DOHH2 (cell line): ENCODE measurements at regions not wholly inside any gene's neighbourhood (a gene's known extent, or its start where the extent isn't known, plus 50 kb on each side); places are given as distances from the start of the nearest gene placed in this dataset.

Source experiments
- H3F3A ChIP-seq: fragments of 200-600 bp; sonication (generic), shearing (Covaris generic); 2 replicates; pipeline ENCODE4 v1.6.0; 2016; ENCODE audit warnings: antibody characterized with exemption, mild to moderate bottlenecking; ENCODE audit not compliant: control insufficient read depth, insufficient read depth
- H3K27ac ChIP-seq: fragments of 200-600 bp; sonication (generic); 2 replicates; pipeline ENCODE4 v1.5.1; 2014; ENCODE audit warnings: low read depth, mild to moderate bottlenecking, low read length, moderate library complexity
- H3K27me3 ChIP-seq: fragments of 200-600 bp; sonication (generic); 2 replicates; pipeline ENCODE4 v1.6.1; 2014; ENCODE audit warnings: mild to moderate bottlenecking, low read length, mixed read lengths; ENCODE audit not compliant: control insufficient read depth
- H3K36me3 ChIP-seq: fragments of 200-600 bp; sonication (generic); 2 replicates; pipeline ENCODE4 v1.6.1; 2014; ENCODE audit warnings: mild to moderate bottlenecking, low read length, moderate library complexity, mixed read lengths; ENCODE audit not compliant: control insufficient read depth
- H3K4me1 ChIP-seq: fragments of 200-600 bp; sonication (generic); 2 replicates; pipeline ENCODE4 v1.6.1; 2014; ENCODE audit warnings: mild to moderate bottlenecking, low read length, mixed read lengths; ENCODE audit not compliant: control insufficient read depth
- H3K4me2 ChIP-seq: fragments of 200-600 bp; sonication (generic); 2 replicates; pipeline ENCODE4 v1.6.0; 2014; ENCODE audit warnings: mild to moderate bottlenecking, low read length, moderate library complexity
- H3K4me3 ChIP-seq: fragments of 200-600 bp; sonication (generic); 2 replicates; pipeline ENCODE4 v1.5.1; 2014; ENCODE audit warnings: mild to moderate bottlenecking, low read length, mixed read lengths
- H3K79me2 ChIP-seq: fragments of 200-600 bp; sonication (generic); 2 replicates; pipeline ENCODE4 v1.6.1; 2014; ENCODE audit warnings: mild to moderate bottlenecking, low read length, mixed read lengths; ENCODE audit not compliant: control insufficient read depth
- H3K9me2 ChIP-seq: fragments of 200-600 bp; sonication (generic); replicated peaks from 2 replicates; pipeline ENCODE4 v1.6.1; 2014; ENCODE audit warnings: mild to moderate bottlenecking, low read length, mixed read lengths; ENCODE audit not compliant: control insufficient read depth
- H3K9me3 ChIP-seq: fragments of 200-600 bp; sonication (generic); 2 replicates; pipeline ENCODE4 v1.6.1; 2014; ENCODE audit warnings: antibody characterized with exemption, low read length, mixed read lengths; ENCODE audit not compliant: control insufficient read depth, insufficient read depth
- H4K20me1 ChIP-seq: fragments of 200-600 bp; sonication (generic); 2 replicates; pipeline ENCODE4 v1.6.0; 2014; ENCODE audit warnings: low read depth, mild to moderate bottlenecking, antibody characterized with exemption, low read length, moderate library complexity; ENCODE audit not compliant: control insufficient read depth, insufficient read depth
- CTCF ChIP-seq: fragments of 200-600 bp; sonication (generic); IDR thresholded peaks from one replicate; pipeline ENCODE4 v1.5.1; 2014; ENCODE audit warnings: antibody characterized with exemption, mild to moderate bottlenecking, low read depth, low read length; ENCODE audit not compliant: poor library complexity, severe bottlenecking
- EZH2phosphoT487 ChIP-seq: fragments of 200-600 bp; sonication (generic); IDR thresholded peaks from 2 replicates; pipeline ENCODE4 v1.6.1; 2017; ENCODE audit warnings: borderline replicate concordance, mild to moderate bottlenecking, antibody characterized with exemption, low read length, moderate library complexity, mixed read lengths

- Histone ChIP-seq H3F3A (no peaks in the 10 kb centered on the region), H3K9me3 (no peaks in the 10 kb centered on the region), H3K27ac (no peak overlapping the region), H3K36me3 (no peaks in the 10 kb centered on the region), H3K4me2 (no peak overlapping the region), H3K4me3 (no peak overlapping the region), H3K27me3 (no peaks in the 10 kb centered on the region), H3K79me2 (no peaks in the 10 kb centered on the region), H4K20me1 (no peaks in the 10 kb centered on the region), H3K4me1 (no peaks in the 10 kb centered on the region), H3K9me2 (no peaks in the 10 kb centered on the region)
- TF ChIP-seq CTCF (no peak), EZH2phosphoT487 (no peak)
These were observed 672.2 kb upstream of the CT83 start for GRCh38 chrX:117134983-117135382.

DNA sequence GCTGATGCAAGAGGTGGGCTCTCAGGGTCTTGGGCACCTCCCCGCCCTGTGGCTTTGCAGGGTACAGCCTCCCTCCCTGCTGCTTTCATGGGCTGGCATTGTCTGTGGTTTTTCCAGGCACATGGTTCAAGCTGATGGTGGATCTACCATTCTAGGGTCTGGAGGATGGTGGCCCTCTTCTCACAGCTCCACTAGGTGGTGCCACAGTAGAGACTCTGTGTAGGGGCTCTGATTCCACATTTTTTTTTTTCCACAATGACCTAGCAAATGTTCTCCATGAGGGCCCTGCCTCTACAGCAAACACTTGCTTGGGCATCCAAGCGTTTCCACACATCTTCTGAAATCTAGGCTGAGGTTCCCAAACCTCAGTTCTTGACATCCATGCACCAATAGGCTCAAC, 657.9 kb upstream of the CT83 start:
- no peaks in the 10 kb centered on the region for H3F3A ChIP-seq
- TF ChIP-seq CTCF (no peak), EZH2phosphoT487 (no peak)
- H3K79me2 ChIP-seq: no peaks in the 10 kb centered on the region
- H3K9me3 ChIP-seq: no peaks in the 10 kb centered on the region
- no peak overlapping the region for H3K4me3 ChIP-seq
- H3K27ac ChIP-seq: no peak overlapping the region
- no peaks in the 10 kb centered on the region for H4K20me1 ChIP-seq
- H3K4me2 ChIP-seq: no peak overlapping the region
- no peaks in the 10 kb centered on the region for H3K9me2 ChIP-seq
- no peaks in the 10 kb centered on the region for H3K27me3 ChIP-seq
- H3K36me3 ChIP-seq: no peaks in the 10 kb centered on the region
- no peaks in the 10 kb centered on the region for H3K4me1 ChIP-seq

DNA sequence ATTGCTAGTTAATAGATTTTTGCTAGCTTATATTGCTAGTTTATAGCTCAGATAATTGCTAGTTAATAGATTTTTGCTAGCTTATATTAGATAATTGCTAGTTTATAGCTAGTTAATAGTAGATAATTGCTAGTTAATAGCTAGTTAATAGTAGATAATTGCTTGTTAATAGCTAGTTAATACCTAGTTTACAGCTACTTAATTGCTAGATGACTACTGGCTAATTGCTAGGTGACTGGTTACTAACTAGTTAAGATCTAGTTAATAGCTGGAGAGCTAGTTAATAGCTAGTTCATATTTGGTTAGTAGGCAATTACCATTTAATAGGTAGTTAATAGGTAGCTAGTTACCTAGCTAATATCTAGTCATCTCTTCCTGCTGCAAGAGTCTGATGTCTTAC, 633.8 kb upstream of the CT83 start:
- no peak overlapping the region for H3K4me2 ChIP-seq
- H3K9me3 ChIP-seq: peaks cover 24% of the 10 kb centered on the region
- peaks cover 50% of the 10 kb centered on the region for H3F3A ChIP-seq
- no peaks in the 10 kb centered on the region for H3K27me3 ChIP-seq
- no peak overlapping the region for H3K27ac ChIP-seq
- H4K20me1 ChIP-seq: no peaks in the 10 kb centered on the region
- no peaks in the 10 kb centered on the region for H3K36me3 ChIP-seq
- H3K4me1 ChIP-seq: no peaks in the 10 kb centered on the region
- no peak overlapping the region for H3K4me3 ChIP-seq
- no peak for TF ChIP-seq EZH2phosphoT487
- no peak for TF ChIP-seq CTCF
- H3K79me2 ChIP-seq: no peaks in the 10 kb centered on the region
- no peaks in the 10 kb centered on the region for H3K9me2 ChIP-seq

DNA sequence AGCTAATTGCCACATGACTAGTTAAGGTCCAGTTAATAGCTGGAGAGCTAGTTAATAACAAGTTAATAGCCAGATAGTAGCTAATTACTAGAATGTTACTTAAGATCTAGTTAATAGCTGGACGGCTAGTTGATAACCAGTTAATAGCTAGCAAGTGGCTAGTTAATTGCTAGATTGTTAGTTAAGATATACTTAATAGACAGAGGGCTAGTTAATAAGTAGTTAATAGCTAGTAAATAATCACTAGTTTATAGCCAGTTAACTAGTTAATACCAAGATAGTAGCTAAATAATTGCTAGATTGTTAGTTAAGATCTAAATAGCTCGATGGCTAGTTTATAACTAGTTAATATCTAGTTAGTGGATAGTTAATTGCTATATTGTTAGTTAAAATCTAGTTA, 632.6 kb upstream of the CT83 start:
- Histone ChIP-seq H3K36me3 (no peaks in the 10 kb centered on the region), H3K4me3 (no peak overlapping the region), H3K9me3 (peaks cover 24% of the 10 kb centered on the region), H3K27ac (no peak overlapping the region), H3K4me1 (no peaks in the 10 kb centered on the region), H3K27me3 (no peaks in the 10 kb centered on the region), H3K9me2 (no peaks in the 10 kb centered on the region), H3K4me2 (no peak overlapping the region), H3K79me2 (no peaks in the 10 kb centered on the region), H4K20me1 (no peaks in the 10 kb centered on the region), H3F3A (peaks cover 50% of the 10 kb centered on the region)
- TF ChIP-seq CTCF (no peak), EZH2phosphoT487 (no peak)
